Vagina (tissue), 2 donors: ENCODE measurements at regions not wholly inside any gene's neighbourhood (a gene's known extent, or its start where the extent isn't known, plus 50 kb on each side); places are given as distances from the start of the nearest gene placed in this dataset.

Experiments used
- POLR2A ChIP-seq, 2 donors: fragments of 450-650 bp; IDR thresholded peaks; one replicate each; pipeline ENCODE4 v1.6.1; 2017; ENCODE audit warnings: antibody characterized with exemption in 2 of 2, mild to moderate bottlenecking in 2 of 2, moderate library complexity in 2 of 2
- TF ChIP-seq, protein P1 (sequence below), 3 experiments: fragments of 450-650 bp in 2 of 3; fragments of 200-600 bp in 1 of 3; sonication (generic) in 1 of 3; IDR thresholded peaks; one replicate each; pipeline ENCODE4 v1.5.1; 2017 to 2019; ENCODE audit warnings: antibody characterized with exemption in 3 of 3, mild to moderate bottlenecking in 2 of 3, moderate library complexity in 2 of 3

DNA sequence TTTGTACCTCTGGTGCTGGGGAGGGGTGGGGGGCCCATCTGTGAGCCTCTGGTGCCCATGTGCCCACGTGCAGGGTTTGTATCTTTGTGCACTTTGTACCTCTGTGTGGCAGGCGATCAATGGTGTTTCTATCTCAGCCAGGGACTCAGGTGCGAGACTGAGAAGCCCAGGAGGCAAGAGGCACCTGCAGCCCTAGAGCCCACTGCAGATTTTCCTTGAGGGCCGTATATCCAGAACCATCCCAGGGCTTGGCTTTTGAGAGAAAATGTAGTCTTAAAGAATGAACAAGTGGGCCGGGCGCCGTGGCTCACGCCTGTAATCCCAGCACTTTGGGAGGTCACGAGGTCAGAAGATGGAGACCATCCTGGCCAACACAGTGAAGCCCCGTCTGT is 52.2 kb upstream of the KCNMB1 start:
- TF ChIP-seq, protein P1, sequence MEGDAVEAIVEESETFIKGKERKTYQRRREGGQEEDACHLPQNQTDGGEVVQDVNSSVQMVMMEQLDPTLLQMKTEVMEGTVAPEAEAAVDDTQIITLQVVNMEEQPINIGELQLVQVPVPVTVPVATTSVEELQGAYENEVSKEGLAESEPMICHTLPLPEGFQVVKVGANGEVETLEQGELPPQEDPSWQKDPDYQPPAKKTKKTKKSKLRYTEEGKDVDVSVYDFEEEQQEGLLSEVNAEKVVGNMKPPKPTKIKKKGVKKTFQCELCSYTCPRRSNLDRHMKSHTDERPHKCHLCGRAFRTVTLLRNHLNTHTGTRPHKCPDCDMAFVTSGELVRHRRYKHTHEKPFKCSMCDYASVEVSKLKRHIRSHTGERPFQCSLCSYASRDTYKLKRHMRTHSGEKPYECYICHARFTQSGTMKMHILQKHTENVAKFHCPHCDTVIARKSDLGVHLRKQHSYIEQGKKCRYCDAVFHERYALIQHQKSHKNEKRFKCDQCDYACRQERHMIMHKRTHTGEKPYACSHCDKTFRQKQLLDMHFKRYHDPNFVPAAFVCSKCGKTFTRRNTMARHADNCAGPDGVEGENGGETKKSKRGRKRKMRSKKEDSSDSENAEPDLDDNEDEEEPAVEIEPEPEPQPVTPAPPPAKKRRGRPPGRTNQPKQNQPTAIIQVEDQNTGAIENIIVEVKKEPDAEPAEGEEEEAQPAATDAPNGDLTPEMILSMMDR (IDR thresholded peaks at IDR 0.05): no peak
- TF ChIP-seq POLR2A (IDR thresholded peaks at IDR 0.05): no peak
